ENCODE measurements at regions not wholly inside any gene's neighbourhood (a gene's known extent, or its start where the extent isn't known, plus 50 kb on each side); places are given as distances from the start of the nearest gene placed in this dataset.

DNA sequence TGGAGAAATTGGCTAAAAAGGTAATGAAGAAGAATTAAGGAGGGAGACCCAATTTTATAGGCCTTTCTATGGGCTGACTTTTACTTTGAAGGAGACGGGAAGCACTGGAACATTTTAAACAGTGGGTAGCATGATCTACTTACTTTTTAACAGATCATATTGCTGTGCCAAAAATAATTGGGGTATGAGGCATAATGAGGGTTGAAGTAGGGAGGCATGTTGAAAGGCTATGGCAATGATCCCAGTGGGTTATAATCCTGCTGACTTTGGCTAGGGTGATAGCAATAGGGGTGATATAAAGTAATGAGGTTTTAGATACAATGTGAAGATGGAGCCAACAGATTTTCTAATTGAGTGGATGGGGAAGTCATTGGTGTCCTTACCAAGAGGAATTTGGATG, 73.2 kb downstream of the GPR37 start:
- DNase-seq (ENCODE audit: low read depth), result no peak

DNA sequence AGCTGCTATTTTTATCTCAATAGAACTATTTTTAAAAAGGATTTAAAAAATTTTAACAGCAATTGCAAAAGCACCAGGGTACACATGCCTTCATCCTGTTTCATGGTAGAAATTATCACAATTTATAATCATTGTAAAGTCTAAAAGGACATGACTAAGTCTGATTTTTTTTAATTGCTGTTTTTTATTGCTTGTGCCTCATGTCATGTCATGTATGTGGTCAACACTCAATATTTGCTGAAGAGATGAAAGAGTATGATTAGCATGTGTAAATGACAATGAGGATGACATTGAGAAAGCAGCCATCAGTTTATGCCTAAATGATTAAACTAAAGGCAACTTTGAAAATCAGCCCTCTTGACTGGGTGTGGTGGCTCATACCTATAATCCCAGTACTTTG, 74.8 kb downstream of the GPR37 start:
- DNase-seq (ENCODE audit: low read depth), result no peak

DNA sequence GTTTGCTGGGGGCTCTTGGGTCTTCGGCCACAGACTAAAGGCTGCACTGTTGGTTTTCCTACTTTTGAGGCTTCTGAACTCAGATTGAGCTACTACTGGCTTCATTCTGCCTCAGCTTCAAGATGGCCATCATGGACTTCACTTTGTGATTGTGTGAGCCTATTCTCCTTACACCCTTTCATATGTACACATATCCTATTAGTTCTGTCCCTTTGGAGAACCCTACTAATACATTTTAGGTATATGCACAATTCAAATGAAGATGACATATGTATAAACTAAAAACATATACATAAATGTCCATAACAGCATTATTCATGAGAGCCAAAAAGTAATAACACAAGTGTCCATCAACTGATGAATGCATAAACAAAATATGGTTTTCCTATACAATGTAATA, 75.7 kb downstream of the GPR37 start:
- no peak for DNase-seq (ENCODE audit: low read depth)

DNA sequence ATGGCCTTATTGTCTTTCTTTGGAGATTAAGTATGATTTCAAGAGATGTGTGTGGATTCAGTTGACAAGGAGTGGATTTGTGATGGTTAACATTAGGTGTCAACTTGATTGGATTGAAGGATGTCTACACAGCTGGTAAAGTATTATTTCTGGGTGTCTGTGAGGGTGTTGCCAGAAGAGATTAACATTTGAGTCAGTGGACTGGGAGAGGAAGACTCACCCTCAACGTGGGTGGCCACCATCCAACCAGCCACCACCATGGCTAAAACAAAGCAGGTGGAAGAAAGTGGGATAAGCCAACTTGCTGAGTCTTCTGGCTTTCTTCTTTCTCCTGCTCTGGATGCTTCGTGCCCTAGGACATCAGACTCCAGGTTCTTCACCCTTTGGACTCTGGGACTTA, 76.1 kb downstream of the GPR37 start:
- no peak for DNase-seq (ENCODE audit: low read depth)

DNA sequence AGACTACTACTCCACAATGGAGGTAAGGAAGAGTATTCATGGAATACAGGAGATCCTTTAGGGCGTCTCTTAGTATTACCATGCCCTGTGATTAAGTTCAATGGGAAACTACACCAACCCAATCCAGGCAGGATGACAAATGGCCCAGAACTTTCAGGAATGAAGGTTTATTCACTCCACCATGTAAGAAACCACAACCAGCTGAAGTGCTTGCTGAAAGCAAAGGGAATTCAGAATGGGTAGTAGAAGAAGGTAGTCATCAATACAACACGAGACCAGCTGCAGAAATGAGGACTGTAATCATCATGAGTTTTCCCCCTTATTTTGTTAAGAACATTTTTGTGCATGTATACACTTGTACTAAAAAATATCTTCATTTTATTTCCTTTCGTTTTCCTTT, 76.6 kb downstream of the GPR37 start:
- DNase-seq (ENCODE audit: low read depth), result no peak

DNA sequence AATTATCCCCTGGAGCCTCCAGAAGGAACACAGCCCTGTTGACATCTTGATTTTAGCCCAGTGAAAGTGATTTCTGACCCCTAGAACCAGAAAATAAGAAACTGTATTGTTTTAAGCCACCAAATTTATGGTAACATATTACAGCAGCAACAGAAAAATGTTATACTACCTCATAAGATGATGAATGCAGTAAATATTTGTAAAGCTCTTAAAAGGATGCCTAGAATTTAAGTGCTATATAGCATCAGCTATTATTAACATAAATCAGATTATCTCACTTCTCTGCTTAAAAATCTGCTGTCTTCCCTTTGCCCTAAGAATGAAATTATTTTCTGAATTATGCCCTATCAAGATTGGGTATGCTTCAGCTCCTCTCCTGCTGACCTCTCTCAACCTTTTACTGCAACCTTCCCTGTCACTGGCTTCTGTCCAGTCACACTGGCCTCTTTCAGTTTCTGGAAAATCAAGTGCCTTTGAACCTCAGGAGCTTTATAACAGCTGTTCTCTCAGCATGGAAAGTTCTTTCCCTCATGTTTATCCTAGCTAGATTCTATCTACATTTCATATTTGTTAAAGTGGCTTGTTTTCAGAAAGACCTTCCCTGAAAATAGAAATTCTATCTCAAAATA, 78.9 kb downstream of the GPR37 start:
- no peak for DNase-seq (ENCODE audit: low read depth)

DNA sequence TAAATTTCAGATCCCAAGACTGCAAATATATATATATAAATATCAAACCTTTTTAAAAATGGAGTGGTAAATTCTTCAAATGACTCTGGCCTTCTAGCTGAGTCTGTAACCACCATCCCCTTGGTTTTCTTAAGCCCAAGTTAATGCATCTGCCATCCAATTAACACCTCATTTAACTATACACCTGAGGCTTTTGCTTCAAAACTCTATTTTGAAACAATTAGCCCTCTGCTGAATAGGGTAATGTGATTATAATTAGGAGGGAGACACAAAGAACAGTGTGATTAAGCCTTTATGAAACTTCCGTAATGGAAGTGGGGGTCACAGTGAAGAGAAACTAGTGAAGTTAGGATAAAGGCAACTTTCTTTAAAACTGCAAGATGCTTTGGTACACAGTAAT, 83.6 kb downstream of the GPR37 start:
- no peak for DNase-seq (ENCODE audit: low read depth)

DNA sequence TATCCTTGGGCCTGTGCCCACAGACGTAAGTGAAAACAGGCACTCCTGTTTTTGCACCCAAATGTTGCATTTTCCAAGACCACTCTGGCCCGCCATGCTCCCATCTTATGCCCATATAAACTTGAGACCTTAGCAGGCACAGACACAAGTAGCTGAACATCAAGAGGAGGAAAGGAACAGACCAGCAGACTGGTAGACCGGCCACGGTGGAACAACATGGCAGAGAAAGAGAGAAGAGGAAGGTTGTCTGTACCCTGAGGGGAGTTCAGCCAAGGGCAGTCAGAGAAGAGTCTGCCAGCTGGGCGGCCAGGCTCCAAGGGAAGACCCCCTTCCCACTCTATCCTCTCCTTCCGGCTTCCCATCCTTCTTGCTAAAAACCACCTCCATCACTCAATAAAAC, 85.3 kb downstream of the GPR37 start:
- no peak for DNase-seq (ENCODE audit: low read depth)

DNA sequence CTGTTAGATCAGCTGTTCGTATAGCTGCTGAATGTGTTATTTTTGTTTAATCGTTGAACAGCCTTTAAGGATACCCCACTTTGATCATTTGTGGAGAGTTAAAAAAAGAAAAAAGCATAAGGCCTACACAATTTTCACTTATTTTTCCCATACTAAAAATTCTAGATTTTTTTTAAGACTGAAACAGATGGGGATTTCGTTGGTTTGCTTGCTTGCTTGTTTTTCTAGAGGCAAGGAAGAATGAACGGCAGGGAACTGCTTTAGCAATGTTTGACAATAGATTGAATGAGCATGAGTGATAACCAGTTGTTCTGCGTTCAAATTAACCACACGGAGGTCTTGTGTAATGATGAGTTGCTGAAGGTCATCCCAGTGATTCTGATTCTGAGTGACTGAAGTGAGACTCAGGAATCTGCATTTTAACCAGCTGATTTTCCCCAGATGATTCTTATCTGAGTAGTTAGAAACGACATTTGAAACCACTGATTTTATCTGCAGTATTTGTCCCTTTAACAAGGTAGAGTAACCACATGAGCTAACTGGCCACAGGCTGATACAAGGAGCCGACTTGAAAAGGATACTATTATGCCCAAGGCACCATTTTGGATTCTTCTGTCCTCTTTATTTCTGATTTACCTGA, 85.9 kb downstream of the GPR37 start:
- DNase-seq (ENCODE audit: low read depth), result no peak

DNA sequence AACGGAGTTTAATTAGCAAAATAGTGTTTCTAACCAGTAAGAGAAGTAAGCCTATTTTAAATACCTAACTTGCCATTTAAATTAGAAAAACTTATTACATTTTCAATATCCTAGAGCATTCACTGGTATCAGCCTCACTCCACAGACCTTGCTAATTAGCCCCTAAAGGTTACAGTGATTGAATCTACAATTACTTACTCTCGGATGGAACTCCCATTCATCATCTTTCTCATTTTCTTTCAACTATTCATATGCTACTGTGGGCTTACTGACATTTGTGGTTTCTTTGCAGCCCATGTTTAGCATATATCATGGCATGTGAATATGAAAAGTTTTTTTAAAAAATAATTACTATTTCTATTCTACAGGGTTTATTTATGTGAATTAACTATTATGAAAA, 86.4 kb downstream of the GPR37 start:
- DNase-seq (ENCODE audit: low read depth), result no peak

DNA sequence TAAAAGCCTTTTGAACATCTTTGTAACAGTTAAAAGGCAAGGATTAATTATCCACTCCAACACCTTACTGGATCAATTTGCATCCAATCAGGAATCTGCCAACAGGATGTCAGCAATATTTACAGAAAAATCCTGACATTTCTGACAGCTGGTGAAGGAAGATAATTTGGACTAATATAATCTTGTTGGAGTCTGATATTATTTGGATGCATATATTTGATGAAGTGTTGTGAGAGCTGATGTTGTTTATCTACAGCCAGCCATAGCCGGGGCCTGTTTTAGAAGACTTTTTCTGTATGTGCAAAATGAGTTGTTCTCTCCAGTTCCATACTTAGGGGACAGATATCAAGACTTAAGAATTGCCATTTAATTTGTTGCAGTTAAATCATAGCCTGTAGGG, 91.1 kb downstream of the GPR37 start:
- DNase-seq (ENCODE audit: low read depth), result no peak

DNA sequence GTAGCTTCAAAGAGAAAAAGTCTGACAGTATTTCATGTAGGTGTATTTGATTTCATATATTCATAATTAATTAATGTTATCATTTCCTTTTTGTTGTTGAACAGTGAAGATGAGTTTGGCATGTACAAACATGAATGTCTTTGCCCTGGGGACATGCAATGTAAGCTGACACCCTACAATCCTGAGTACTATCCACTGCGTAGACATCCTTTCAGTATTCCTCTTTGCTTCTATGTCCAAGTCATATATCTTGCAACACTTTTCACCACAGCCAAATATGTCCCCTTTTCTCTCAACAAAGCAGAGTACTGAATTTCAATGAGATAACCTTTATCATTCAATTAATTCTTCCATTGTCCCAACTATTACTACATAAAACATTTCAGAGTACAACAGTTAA, 93.6 kb downstream of the GPR37 start:
- DNase-seq (ENCODE audit: low read depth), result no peak

DNA sequence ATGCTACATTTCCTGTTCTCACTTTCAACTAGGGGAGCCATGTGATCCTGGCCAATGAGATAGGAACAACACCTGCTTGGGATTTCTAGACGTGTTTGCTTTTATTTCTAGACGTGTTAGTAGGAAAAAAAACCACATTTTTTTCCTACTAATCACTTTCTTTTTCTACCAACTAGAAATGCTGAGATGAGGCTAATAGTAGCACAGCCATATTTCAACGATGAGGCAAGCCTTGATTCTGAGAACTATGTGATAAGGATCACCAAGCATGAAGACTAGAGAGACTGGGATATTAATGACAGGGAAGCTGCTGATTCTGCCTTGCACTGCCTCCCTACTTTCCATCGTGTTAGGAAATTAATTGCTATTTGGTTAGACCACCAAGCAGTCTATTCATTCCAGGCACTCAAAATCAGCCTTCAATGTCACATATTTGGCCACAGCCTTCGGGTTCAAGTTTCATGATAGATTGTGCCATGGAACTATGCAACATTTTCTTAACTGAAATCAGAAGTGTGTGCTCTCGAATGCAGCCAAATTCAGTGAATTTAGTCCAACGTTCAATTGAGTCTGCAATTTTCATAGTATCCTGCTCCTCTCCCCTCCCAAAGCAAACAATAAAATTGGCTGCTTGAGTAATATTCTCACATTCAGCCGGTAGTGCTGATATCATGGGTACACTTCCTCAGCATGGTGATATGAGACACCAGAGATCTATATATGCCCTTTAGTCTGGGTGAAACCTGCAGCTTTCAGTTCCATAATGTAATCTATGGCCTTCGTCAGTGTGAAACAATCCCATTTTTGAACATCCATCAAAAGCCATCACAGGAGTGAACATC, 98.1 kb downstream of the GPR37 start:
- DNase-seq (ENCODE audit: low read depth), result no peak

DNA sequence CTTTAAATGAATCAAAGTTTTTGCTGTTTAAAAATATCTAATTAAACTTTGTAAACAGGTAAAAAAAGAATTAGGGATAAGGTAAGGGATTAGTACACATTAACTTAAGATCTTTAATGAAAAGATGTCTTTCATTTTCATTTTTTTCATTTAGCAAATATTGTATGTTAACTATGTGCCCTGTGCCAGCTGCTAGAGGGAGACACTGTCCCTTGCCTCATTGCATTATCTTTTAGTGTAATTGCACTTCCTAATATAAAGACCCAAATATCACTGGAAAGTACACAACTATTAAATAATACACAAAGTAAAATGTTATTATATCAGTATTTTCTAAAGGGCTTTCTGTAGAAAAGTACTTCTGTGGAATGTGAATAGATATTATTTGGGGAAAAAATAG, 102.7 kb downstream of the GPR37 start:
- no peak for DNase-seq (ENCODE audit: low read depth)

DNA sequence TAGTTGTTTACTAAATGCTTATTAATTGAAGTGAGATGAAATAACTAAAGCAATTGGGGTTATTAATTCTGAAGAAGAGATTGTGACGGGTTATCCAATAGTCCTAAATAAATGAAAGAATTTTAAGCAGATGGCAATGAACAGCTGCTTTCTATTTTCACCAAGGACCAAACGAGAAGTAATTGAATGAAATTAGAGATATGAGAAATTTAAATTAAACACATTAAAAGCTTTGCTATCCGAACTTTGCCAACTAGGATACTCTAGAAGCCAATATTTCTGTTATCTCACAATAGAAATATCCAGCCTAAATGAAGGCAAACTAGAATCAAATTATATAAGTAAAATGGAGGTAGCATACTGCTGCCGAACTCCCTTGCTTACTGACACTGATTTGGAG, 103.2 kb downstream of the GPR37 start:
- DNase-seq (ENCODE audit: low read depth), result no peak

DNA sequence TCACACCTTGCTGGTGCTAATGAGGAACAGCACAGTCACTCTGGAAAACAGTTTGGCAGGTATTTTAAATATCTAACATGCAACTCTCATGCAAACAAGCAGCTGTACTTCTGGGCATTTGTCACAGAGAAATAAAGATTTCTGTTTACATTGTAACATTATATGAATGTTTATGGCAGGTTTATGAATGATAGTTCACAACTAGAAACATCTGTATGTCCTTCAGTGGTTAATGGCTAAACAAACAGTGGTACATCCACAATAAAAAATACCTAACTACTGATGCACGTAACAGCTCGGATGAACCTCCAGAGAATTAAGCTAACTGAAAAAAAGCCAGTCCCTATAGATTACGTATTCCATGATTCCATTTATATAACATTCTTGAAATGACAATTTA, 109.6 kb downstream of the GPR37 start:
- no peak for DNase-seq (ENCODE audit: low read depth)

DNA sequence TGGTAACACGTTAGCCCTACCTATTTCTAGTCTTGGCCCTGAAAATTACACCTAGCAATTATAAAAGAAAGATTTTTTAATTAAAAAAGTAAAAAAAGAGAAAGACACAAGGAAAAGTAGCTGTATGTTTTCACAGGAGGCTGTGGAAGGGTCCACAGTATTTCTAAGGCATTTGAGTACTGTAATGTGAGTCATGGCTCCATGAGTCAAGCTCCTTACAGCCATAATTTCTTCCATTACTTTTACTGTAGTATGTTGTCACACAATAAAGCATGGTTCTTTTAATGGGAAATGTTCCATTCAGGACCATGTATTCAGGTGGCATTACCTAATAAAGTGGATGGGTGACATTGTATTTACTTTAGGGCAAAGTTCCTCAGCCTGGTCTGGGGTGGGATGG, 113.4 kb downstream of the GPR37 start:
- DNase-seq (ENCODE audit: low read depth), result no peak

DNA sequence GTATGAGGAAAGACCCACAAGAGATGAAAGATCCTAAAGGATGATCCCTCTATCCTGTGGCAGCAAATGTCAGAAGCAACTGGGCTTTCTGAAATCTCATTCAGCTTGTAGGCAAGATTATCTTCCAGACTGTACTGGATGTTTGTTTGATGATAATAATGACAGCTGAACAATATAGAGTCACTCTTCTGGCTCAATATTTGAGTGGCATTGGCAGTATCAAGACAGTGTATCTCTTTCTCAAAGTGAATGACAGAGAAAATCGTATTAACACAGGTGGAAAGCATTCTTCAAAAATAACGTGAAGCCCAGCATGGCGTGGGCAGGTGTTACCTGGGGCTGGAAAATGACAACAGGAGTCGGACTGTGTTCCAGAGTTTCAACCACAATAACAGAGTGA, 114.5 kb downstream of the GPR37 start:
- no peak for DNase-seq (ENCODE audit: low read depth)

DNA sequence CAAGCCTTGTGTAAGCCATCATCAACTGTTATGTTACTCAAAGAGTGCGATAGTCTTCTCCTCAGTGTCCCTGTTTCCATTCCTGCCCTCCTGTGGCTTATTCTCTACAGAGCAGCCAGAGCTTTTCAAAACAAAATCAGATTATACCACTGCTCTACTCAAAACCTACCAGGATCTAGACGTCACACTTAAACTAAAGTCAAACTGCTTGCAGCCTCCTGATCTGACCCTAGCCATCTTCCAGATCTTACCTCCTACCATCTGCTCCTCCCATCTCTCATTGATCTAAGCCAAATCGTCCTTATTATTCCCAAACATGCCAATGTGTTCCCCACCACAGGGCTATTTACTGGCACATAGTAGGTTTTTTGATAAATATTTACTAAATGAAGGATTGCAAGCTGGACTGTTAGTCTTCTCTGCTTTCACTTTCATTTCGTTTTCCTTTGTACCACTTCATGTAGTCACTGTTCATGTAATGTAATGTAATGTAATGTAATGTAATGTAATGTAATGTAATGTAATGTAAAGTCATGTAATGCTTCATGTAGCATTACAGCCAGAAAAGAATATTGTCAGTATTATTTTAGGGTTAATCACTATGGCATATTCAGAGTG, 116.1 kb downstream of the GPR37 start:
- DNase-seq (ENCODE audit: low read depth), result no peak

DNA sequence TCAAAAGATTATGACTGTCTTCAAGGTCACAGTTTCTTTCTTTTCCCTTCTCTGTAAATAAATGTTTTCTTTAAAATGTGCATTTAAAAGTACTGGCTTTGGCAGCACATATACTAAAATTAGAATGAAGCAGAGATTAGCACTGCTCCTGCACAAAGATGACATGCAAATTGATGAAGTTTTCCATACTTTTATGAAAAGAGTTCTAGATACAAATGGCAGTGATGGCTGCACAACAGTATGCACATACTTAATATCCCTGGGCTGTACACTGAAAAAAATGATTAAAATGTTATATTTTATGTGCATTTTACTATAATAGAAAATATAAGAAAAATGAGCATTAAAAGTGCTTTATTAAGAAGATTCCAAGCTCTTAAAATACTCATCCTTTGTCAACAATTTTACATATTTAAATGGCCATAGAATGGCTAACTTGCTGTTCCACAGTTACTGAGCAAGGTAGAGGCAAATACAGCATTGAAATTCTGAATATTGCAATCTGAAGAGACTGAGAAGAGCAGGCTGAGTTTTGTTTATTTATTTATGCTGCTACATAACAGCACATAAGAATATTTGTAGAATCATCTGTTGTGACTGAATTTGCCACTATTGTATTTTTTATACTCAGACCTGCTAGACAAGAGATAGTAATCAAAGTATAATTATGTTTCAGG, 117.8 kb downstream of the GPR37 start:
- DNase-seq (ENCODE audit: low read depth), result no peak

DNA sequence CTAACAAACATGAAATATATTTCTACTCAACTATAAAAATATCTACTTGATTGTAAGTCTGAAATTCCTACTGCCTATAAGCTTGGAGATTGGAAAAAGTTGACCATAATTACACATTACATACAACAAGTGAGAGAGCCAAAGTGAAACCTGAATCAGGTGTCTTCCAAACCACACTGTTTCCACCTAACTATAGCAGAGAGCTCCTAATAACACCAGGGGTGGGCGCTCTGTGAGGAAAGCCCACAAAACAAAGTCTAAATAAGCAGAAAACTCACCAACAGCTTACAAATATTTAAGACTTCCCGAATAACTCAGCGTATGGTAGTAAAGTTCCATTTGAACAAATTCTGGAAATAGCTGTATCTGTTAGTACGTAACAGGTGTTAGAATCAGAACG, 119.9 kb downstream of the GPR37 start:
- no peak for DNase-seq (ENCODE audit: low read depth)

DNA sequence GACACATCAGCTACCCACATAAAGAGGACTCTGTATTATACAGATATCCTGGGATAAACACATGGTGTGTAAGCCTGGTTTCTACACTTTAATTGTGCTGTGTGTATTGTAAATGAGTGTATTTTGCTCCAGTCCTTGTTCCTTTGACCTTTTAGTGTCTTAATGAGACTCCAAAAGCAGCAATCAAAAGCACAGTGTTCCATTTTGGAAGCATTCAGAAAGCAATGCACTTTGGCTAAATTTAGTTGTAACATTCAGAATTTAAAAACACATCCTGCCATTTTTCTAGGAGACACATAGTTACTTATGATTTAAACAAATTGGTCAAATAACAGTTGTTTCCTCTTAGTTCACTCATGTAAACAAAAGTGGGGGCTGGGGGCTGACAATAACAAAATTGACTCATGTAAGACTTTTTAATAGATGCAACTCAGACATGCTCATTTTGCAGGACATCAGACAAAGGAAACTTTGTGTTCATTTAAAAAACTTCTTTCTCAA, 122.2 kb downstream of the GPR37 start:
- no peak for DNase-seq (ENCODE audit: low read depth)
